Omental fat pad (tissue), 3 donors: ENCODE measurements at regions not wholly inside any gene's neighbourhood (a gene's known extent, or its start where the extent isn't known, plus 50 kb on each side); places are given as distances from the start of the nearest gene placed in this dataset.

Experiments
- ATAC-seq: fragments of 150-250 bp; one replicate; pipeline ENCODE4 v1.9.1; 2016; ENCODE audit warnings: mild to moderate bottlenecking, moderate library complexity; ENCODE audit not compliant: low FRiP score
- DNase-seq: peaks from one replicate; pipeline ENCODE4 v3.0.0-alpha.2; 2019; ENCODE audit warnings: low spot score
- CTCF ChIP-seq, 3 donors: fragments of 450-650 bp; IDR thresholded peaks; one replicate each; pipeline ENCODE4 v1.5.1; 2016 to 2017; ENCODE audit warnings: antibody characterized with exemption in 3 of 3, mild to moderate bottlenecking in 3 of 3, moderate library complexity in 2 of 3

- TF ChIP-seq CTCF (IDR thresholded peaks at IDR 0.05): no peak
- ATAC-seq (no peak), DNase-seq (no peak)
These were observed 54.5 kb upstream of the FGGY start for GRCh38 chr1:59242370-59242769.

GRCh38 chr1:59243550-59243949 lies 53.3 kb upstream of the FGGY start:
- no peak for DNase-seq
- no peak for TF ChIP-seq CTCF (IDR thresholded peaks at IDR 0.05)

GRCh38 chr1:59243978-59244377 lies 52.9 kb upstream of the FGGY start:
- ATAC-seq (no peak), DNase-seq (no peak)
- TF ChIP-seq CTCF (IDR thresholded peaks at IDR 0.05): no peak

More at GRCh38 chr1:59243550-59243949, 53.3 kb upstream of the FGGY start:
- no peak for ATAC-seq

GRCh38 chr1:59244891-59245290 lies 52.0 kb upstream of the FGGY start:
- no peak for ATAC-seq
- no peak for TF ChIP-seq CTCF (IDR thresholded peaks at IDR 0.05)
- DNase-seq: no peak
